HG03064 (cell line): ENCODE measurements at regions not wholly inside any gene's neighbourhood (a gene's known extent, or its start where the extent isn't known, plus 50 kb on each side); places are given as distances from the start of the nearest gene placed in this dataset.
"Not testable (repeated sequence)": the region's sequence is repeated elsewhere in the genome, so short reads cannot be mapped to it uniquely, and the experiment has no call there.

ENCODE experiments used
- ATAC-seq: cut with Tn5 transposase; IDR thresholded peaks from one replicate; pipeline ENCODE4 v1.9.1; 2021; ENCODE audit warnings: low read depth; ENCODE audit not compliant: unreplicated experiment

GRCh38 chr1:195721210-195721971 lies 886.8 kb downstream of the KCNT2 start:
- no peak for ATAC-seq

GRCh38 chr1:195717651-195718050 lies 890.6 kb downstream of the KCNT2 start:
- no peak for ATAC-seq

GRCh38 chr1:195715652-195716051 lies 892.6 kb downstream of the KCNT2 start:
- ATAC-seq, result no peak

- ATAC-seq, result no peak
Observed at GRCh38 chr1:195714248-195714647, 894.0 kb downstream of the KCNT2 start.

- no peak for ATAC-seq
Observed at GRCh38 chr1:195709821-195710220, 898.4 kb downstream of the KCNT2 start.

GRCh38 chr1:195704028-195704427 lies 904.2 kb downstream of the KCNT2 start:
- ATAC-seq, result no peak

- ATAC-seq, result no peak
Observed at GRCh38 chr1:195701149-195701548, 907.1 kb downstream of the KCNT2 start.

GRCh38 chr1:195697130-195697529 lies 911.1 kb downstream of the KCNT2 start:
- ATAC-seq, result peak; percentile 95

- no peak for ATAC-seq
Observed at GRCh38 chr1:195686764-195687163, 921.5 kb downstream of the KCNT2 start.

- no peak for ATAC-seq
Observed at GRCh38 chr1:195664628-195665027, 943.6 kb downstream of the KCNT2 start.

GRCh38 chr1:195663549-195664280 lies 944.5 kb downstream of the KCNT2 start:
- ATAC-seq, result no peak

- ATAC-seq, result no peak
Observed at GRCh38 chr1:195656780-195657179, 951.5 kb downstream of the KCNT2 start.

- ATAC-seq, result not testable (repeated sequence)
Observed at GRCh38 chr1:195648875-195649274, 959.4 kb downstream of the KCNT2 start.

GRCh38 chr1:195637539-195637938 lies 970.7 kb downstream of the KCNT2 start:
- ATAC-seq, result no peak

- no peak for ATAC-seq
Observed at GRCh38 chr1:195618287-195618686, 990.0 kb downstream of the KCNT2 start.

- ATAC-seq, result no peak
Observed at GRCh38 chr1:195617106-195617505, 991.1 kb downstream of the KCNT2 start.

GRCh38 chr1:195608883-195609282 lies 999.4 kb downstream of the KCNT2 start:
- ATAC-seq, result no peak

GRCh38 chr1:195606483-195606882 lies 1001.8 kb downstream of the KCNT2 start:
- ATAC-seq, result no peak

- no peak for ATAC-seq
Observed at GRCh38 chr1:195604287-195604686, 1004.0 kb downstream of the KCNT2 start.

- ATAC-seq, result no peak
Observed at GRCh38 chr1:195597891-195598290, 1010.3 kb downstream of the KCNT2 start.

GRCh38 chr1:195594773-195595172 lies 1013.5 kb downstream of the KCNT2 start:
- ATAC-seq, result no peak

- ATAC-seq, result no peak
Observed at GRCh38 chr1:195594322-195594721, 1013.9 kb downstream of the KCNT2 start.
